ENCODE measurements at regions not wholly inside any gene's neighbourhood (a gene's known extent, or its start where the extent isn't known, plus 50 kb on each side); places are given as distances from the start of the nearest gene placed in this dataset.
"Not testable (repeated sequence)": the region's sequence is repeated elsewhere in the genome, so short reads cannot be mapped to it uniquely, and the experiment has no call there.

GRCh38 chr2:242071936-242072335 is 202.4 kb downstream of the RTP5 start:
- DNase-seq (ENCODE audit: low read depth, low spot score); in situ Hi-C loops (cut with HindIII; ENCODE audit: low sequenced_read_pairs); H3K4me3 ChIP-seq (ENCODE audit: low read depth, low read length): not testable (repeated sequence)

- DNase-seq (ENCODE audit: low read depth, low spot score), result peak; percentile 54
- TF ChIP-seq CTCF (IDR thresholded peaks at IDR 0.05; ENCODE audit: low read depth, low read length), result no peak
- no peak overlapping the region for H3K4me3 ChIP-seq (ENCODE audit: low read depth, low read length)
- in situ Hi-C loops (cut with HindIII; ENCODE audit: low sequenced_read_pairs), result no loop called here
Observed at GRCh38 chr2:242075168-242075567, 205.6 kb downstream of the RTP5 start.

GRCh38 chr2:242075696-242076095 is 206.2 kb downstream of the RTP5 start:
- H3K4me3 ChIP-seq (ENCODE audit: low read depth, low read length), result no peak overlapping the region
- no peak for DNase-seq (ENCODE audit: low read depth, low spot score)
- in situ Hi-C loops (cut with HindIII; ENCODE audit: low sequenced_read_pairs), result no loop called here

GRCh38 chr2:242076184-242076583 is 206.7 kb downstream of the RTP5 start:
- DNase-seq (ENCODE audit: low read depth, low spot score); in situ Hi-C loops (cut with HindIII; ENCODE audit: low sequenced_read_pairs): not testable (repeated sequence)

More at GRCh38 chr2:242075696-242076095, 206.2 kb downstream of the RTP5 start:
- no peak for TF ChIP-seq CTCF (IDR thresholded peaks at IDR 0.05; ENCODE audit: low read depth, low read length)

GRCh38 chr2:242078426-242078825 is 208.9 kb downstream of the RTP5 start:
- H3K4me3 ChIP-seq (ENCODE audit: low read depth, low read length); DNase-seq (ENCODE audit: low read depth, low spot score); in situ Hi-C loops (cut with HindIII; ENCODE audit: low sequenced_read_pairs): not testable (repeated sequence)

More at GRCh38 chr2:242076184-242076583, 206.7 kb downstream of the RTP5 start:
- not testable (repeated sequence) for H3K4me3 ChIP-seq (ENCODE audit: low read depth, low read length)

GRCh38 chr2:242079792-242080191 is 210.3 kb downstream of the RTP5 start:
- in situ Hi-C loops (cut with HindIII; ENCODE audit: low sequenced_read_pairs); DNase-seq (ENCODE audit: low read depth, low spot score); H3K4me3 ChIP-seq (ENCODE audit: low read depth, low read length): not testable (repeated sequence)

- H3K4me3 ChIP-seq (ENCODE audit: low read depth, low read length); in situ Hi-C loops (cut with HindIII; ENCODE audit: low sequenced_read_pairs); DNase-seq (ENCODE audit: low read depth, low spot score): not testable (repeated sequence)
Observed at GRCh38 chr2:242080575-242081214, 211.2 kb downstream of the RTP5 start.

- in situ Hi-C loops (cut with HindIII; ENCODE audit: low sequenced_read_pairs); DNase-seq (ENCODE audit: low read depth, low spot score); H3K4me3 ChIP-seq (ENCODE audit: low read depth, low read length): not testable (repeated sequence)
Observed at GRCh38 chr2:242084034-242084433, 214.5 kb downstream of the RTP5 start.

- in situ Hi-C loops (cut with HindIII; ENCODE audit: low sequenced_read_pairs); H3K4me3 ChIP-seq (ENCODE audit: low read depth, low read length); DNase-seq (ENCODE audit: low read depth, low spot score): not testable (repeated sequence)
Observed at GRCh38 chr2:242085024-242085674, 215.6 kb downstream of the RTP5 start.

- in situ Hi-C loops (cut with HindIII; ENCODE audit: low sequenced_read_pairs), result no loop called here
- no peak for DNase-seq (ENCODE audit: low read depth, low spot score)
- no peak overlapping the region for H3K4me3 ChIP-seq (ENCODE audit: low read depth, low read length)
- no peak for TF ChIP-seq CTCF (IDR thresholded peaks at IDR 0.05; ENCODE audit: low read depth, low read length)
Observed at GRCh38 chr2:242085941-242086621, 216.6 kb downstream of the RTP5 start.

GRCh38 chr2:242088044-242088443 is 218.5 kb downstream of the RTP5 start:
- DNase-seq (ENCODE audit: low read depth, low spot score), result not testable (repeated sequence)

More at GRCh38 chr2:242088044-242088443, 218.5 kb downstream of the RTP5 start:
- peak overlapping the region; percentile 40 for H3K4me3 ChIP-seq (ENCODE audit: low read depth, low read length)
- in situ Hi-C loops (cut with HindIII; ENCODE audit: low sequenced_read_pairs), result not testable (repeated sequence)
